ENCODE measurements at regions not wholly inside any gene's neighbourhood (a gene's known extent, or its start where the extent isn't known, plus 50 kb on each side); places are given as distances from the start of the nearest gene placed in this dataset.

GRCh38 chr5:152511120-152511519 lies 106.0 kb upstream of the NMUR2 start:
- H3K27ac ChIP-seq, result no peak overlapping the region
- H3K36me3 ChIP-seq, result no peaks in the 10 kb centered on the region
- intact Hi-C loops (cut with DNase I; ENCODE audit: low total_unique reads) (no loop called here), in situ Hi-C loops (cut with MboI; ENCODE audit: low pct_ligation_motif_present in 1 of 4, low pct_unique_long_range_greater_than_20kb in 1 of 4, low sequenced_read_pairs in 3 of 4) (loop anchor here in 2 of 4 donors (25.0 kb wide), 1 partner anchor 674 kb away; no protein-coding TSS in a partner anchor)
- H3K4me3 ChIP-seq, result no peak overlapping the region
- 87 to 94% methylated on average over 5 of the region's 5 CpGs for WGBS, 2 donors (ENCODE audit: low coverage in 1 of 2)
- TF ChIP-seq EP300 (IDR thresholded peaks at IDR 0.05; ENCODE audit: low read depth), result no peak
- TF ChIP-seq POLR2A (IDR thresholded peaks at IDR 0.05), result no peak
- no peak for TF ChIP-seq CTCF (IDR thresholded peaks at IDR 0.05)
- no peak for TF ChIP-seq POLR2AphosphoS5 (IDR thresholded peaks at IDR 0.05)
- no peaks in the 10 kb centered on the region for H3K9me3 ChIP-seq
- H3K4me1 ChIP-seq, result no peaks in the 10 kb centered on the region
- no peak for DNase-seq
- peaks cover 4% of the 10 kb centered on the region for H3K27me3 ChIP-seq

GRCh38 chr5:152511531-152512132 lies 106.6 kb upstream of the NMUR2 start:
- H3K36me3 ChIP-seq, result no peaks in the 10 kb centered on the region
- no peak overlapping the region for H3K27ac ChIP-seq
- no peak overlapping the region for H3K4me3 ChIP-seq
- no peak for TF ChIP-seq EP300 (IDR thresholded peaks at IDR 0.05; ENCODE audit: low read depth)
- TF ChIP-seq CTCF (IDR thresholded peaks at IDR 0.05), result no peak
- TF ChIP-seq POLR2A (IDR thresholded peaks at IDR 0.05), result no peak
- no peak for TF ChIP-seq POLR2AphosphoS5 (IDR thresholded peaks at IDR 0.05)
- in situ Hi-C loops (cut with MboI; ENCODE audit: low pct_ligation_motif_present in 1 of 4, low pct_unique_long_range_greater_than_20kb in 1 of 4, low sequenced_read_pairs in 3 of 4), result loop anchor here in 2 of 4 donors (25.0 kb wide), 1 partner anchor 674 kb away; no protein-coding TSS in a partner anchor
- H3K4me1 ChIP-seq, result no peaks in the 10 kb centered on the region
- 76 to 86% methylated on average over 6 to 7 of the region's 7 CpGs for WGBS, 2 donors (ENCODE audit: low coverage in 1 of 2)
- intact Hi-C loops (cut with DNase I; ENCODE audit: low total_unique reads), result no loop called here
- H3K27me3 ChIP-seq, result peaks cover 1% of the 10 kb centered on the region
- no peaks in the 10 kb centered on the region for H3K9me3 ChIP-seq
- DNase-seq, result no peak

- Histone ChIP-seq H3K4me3 (no peak overlapping the region), H3K27me3 (no peaks in the 10 kb centered on the region), H3K4me1 (no peaks in the 10 kb centered on the region), H3K9me3 (no peaks in the 10 kb centered on the region), H3K36me3 (no peaks in the 10 kb centered on the region), H3K27ac (no peak overlapping the region)
- WGBS, 2 donors (ENCODE audit: low coverage in 1 of 2), result 28 to 29% methylated on average over 2 of the region's 2 CpGs
- intact Hi-C loops (cut with DNase I; ENCODE audit: low total_unique reads), result no loop called here
- TF ChIP-seq CTCF (IDR thresholded peaks at IDR 0.05) (peak in 2 of 5 experiments; percentile 20 to 32), POLR2A (IDR thresholded peaks at IDR 0.05) (no peak)
- DNase-seq, result no peak
- in situ Hi-C loops (cut with MboI; ENCODE audit: low pct_ligation_motif_present in 1 of 4, low pct_unique_long_range_greater_than_20kb in 1 of 4, low sequenced_read_pairs in 3 of 4), result loop anchor here in 2 of 4 donors (25.0 kb wide), 1 partner anchor 678 kb away; no protein-coding TSS in a partner anchor
Measured at GRCh38 chr5:152514827-152515397, 109.8 kb upstream of the NMUR2 start.

- no peak for DNase-seq
- H3K9me3 ChIP-seq, result no peaks in the 10 kb centered on the region
- peaks cover 0 to 9% (median 0%) of the 10 kb centered on the region in 4 donors for H3K4me1 ChIP-seq
- H3K4me3 ChIP-seq, result no peak overlapping the region
- no peaks in the 10 kb centered on the region for H3K27me3 ChIP-seq
- no peak for TF ChIP-seq EP300 (IDR thresholded peaks at IDR 0.05; ENCODE audit: low read depth)
- in situ Hi-C loops (cut with MboI; ENCODE audit: low pct_ligation_motif_present in 1 of 4, low pct_unique_long_range_greater_than_20kb in 1 of 4, low sequenced_read_pairs in 3 of 4), result loop anchor here in 3 of 4 donors (10.0 to 25.0 kb wide), 2 partner anchors 687 to 1441 kb away; no protein-coding TSS in a partner anchor
- 76 to 100% methylated on average over 1 of the region's 1 CpG for WGBS, 2 donors (ENCODE audit: low coverage in 1 of 2)
- intact Hi-C loops (cut with DNase I; ENCODE audit: low total_unique reads), result loop anchor here (2.0 kb wide), 1 partner anchor 33 kb away; no protein-coding TSS in a partner anchor
- no peaks in the 10 kb centered on the region for H3K36me3 ChIP-seq
- no peak overlapping the region for H3K27ac ChIP-seq
Measured at GRCh38 chr5:152523964-152524363, 118.9 kb upstream of the NMUR2 start.
